ENCODE measurements at regions not wholly inside any gene's neighbourhood (a gene's known extent, or its start where the extent isn't known, plus 50 kb on each side); places are given as distances from the start of the nearest gene placed in this dataset.

DNA sequence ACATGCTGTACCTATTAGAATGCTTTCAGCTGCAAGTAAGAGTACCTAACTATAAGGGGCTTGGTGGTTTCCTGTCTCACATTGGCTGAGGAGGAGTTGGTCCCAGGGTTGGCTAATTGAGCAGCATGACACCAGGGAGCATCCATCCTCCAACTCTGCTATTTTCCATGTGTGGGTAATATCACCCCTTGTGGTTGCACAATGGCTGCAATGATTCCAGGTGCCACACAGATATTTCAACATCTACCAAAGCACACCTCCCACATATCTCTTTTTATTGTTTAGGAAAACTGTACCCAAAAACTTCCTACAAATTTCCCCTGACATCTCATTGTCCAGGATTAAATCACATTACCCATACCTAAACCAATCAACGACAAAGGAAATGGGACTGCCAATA, 118.0 kb upstream of the EEA1 start:
- Histone ChIP-seq H3K4me1 (ENCODE audit: insufficient read depth, low read length, severe bottlenecking) (no peaks in the 10 kb centered on the region), H3K4me2 (ENCODE audit: low read length) (no peak overlapping the region), H3K9ac (ENCODE audit: low read length) (no peak overlapping the region), H3K9me3 (ENCODE audit: low read length) (no peaks in the 10 kb centered on the region), H3K9me2 (ENCODE audit: low read depth, low read length) (no peaks in the 10 kb centered on the region), H3F3A (ENCODE audit: insufficient read depth, low read length) (no peaks in the 10 kb centered on the region), H2AFZ (ENCODE audit: low read length) (no peak overlapping the region), H3K79me2 (ENCODE audit: insufficient read depth, low read length) (no peaks in the 10 kb centered on the region), H3K36me3 (ENCODE audit: insufficient read depth, low read length) (no peaks in the 10 kb centered on the region), H3K4me3 (ENCODE audit: low read depth, low read length, poor library complexity, severe bottlenecking) (no peak overlapping the region), H3K27ac (ENCODE audit: low read depth, low read length, poor library complexity, severe bottlenecking) (no peak overlapping the region), H4K20me1 (ENCODE audit: insufficient read depth, low read length) (no peaks in the 10 kb centered on the region), H3K27me3 (ENCODE audit: insufficient read depth, low read length) (no peaks in the 10 kb centered on the region)
- TF ChIP-seq CTCF (IDR thresholded peaks at IDR 0.05; ENCODE audit: low read length) (no peak), EZH2 (IDR thresholded peaks at IDR 0.05; ENCODE audit: borderline replicate concordance, low read length) (no peak)

GRCh38 chr12:93048656-93049055, 119.6 kb upstream of the EEA1 start:
- H3K4me2 ChIP-seq (ENCODE audit: low read length) = no peak overlapping the region
- no peaks in the 10 kb centered on the region for H3K9me2 ChIP-seq (ENCODE audit: low read depth, low read length)
- no peak overlapping the region for H3K4me3 ChIP-seq (ENCODE audit: low read depth, low read length, poor library complexity, severe bottlenecking)

DNA sequence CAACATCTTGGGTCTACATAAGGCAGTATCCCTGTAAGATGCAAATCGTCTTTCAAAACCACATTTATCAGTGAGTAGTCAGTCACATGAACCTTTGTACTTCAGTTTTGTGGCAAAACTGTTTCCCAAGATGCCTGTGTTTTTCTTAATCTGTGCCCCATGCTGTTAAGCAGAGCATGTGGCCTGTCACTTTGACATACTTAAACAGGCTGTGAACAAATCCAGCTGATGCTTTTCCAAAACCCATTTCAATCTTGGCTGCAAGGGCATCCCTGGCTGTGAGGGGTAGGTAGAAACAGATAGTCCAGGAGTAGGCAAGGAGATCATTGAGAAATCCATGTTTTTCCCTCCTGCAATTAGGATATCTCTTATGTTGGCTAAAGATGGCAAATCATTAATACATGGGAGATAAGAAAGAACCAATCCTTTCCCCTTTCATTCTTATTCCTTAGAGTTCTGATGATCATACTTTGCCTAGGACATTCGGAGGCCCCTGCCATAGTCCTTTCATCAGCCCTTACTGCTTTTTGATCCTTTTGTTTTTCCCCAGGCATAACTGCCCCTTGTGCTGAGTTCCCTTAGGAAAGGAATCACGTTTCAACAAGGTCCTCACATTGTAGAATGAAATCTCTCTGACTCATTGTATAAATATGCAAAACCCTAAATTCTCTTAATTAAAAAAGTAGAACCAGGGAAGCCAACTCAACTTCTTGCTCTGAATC, 121.1 kb upstream of the EEA1 start:
- Histone ChIP-seq H2AFZ (ENCODE audit: low read length) (no peak overlapping the region), H3K27ac (ENCODE audit: low read depth, low read length, poor library complexity, severe bottlenecking) (no peak overlapping the region), H3K27me3 (ENCODE audit: insufficient read depth, low read length) (no peaks in the 10 kb centered on the region), H3K9me2 (ENCODE audit: low read depth, low read length) (no peaks in the 10 kb centered on the region), H3K9me3 (ENCODE audit: low read length) (no peaks in the 10 kb centered on the region), H3K4me2 (ENCODE audit: low read length) (no peak overlapping the region), H3K4me1 (ENCODE audit: insufficient read depth, low read length, severe bottlenecking) (no peaks in the 10 kb centered on the region), H3K79me2 (ENCODE audit: insufficient read depth, low read length) (no peaks in the 10 kb centered on the region), H3K36me3 (ENCODE audit: insufficient read depth, low read length) (no peaks in the 10 kb centered on the region), H4K20me1 (ENCODE audit: insufficient read depth, low read length) (no peaks in the 10 kb centered on the region), H3K4me3 (ENCODE audit: low read depth, low read length, poor library complexity, severe bottlenecking) (no peak overlapping the region), H3K9ac (ENCODE audit: low read length) (no peak overlapping the region), H3F3A (ENCODE audit: insufficient read depth, low read length) (no peaks in the 10 kb centered on the region)
- TF ChIP-seq CTCF (IDR thresholded peaks at IDR 0.05; ENCODE audit: low read length) (no peak), EZH2 (IDR thresholded peaks at IDR 0.05; ENCODE audit: borderline replicate concordance, low read length) (no peak)

More at GRCh38 chr12:93048656-93049055, 119.6 kb upstream of the EEA1 start:
- Histone ChIP-seq H2AFZ (ENCODE audit: low read length) (no peak overlapping the region), H3K27ac (ENCODE audit: low read depth, low read length, poor library complexity, severe bottlenecking) (no peak overlapping the region), H4K20me1 (ENCODE audit: insufficient read depth, low read length) (no peaks in the 10 kb centered on the region), H3F3A (ENCODE audit: insufficient read depth, low read length) (no peaks in the 10 kb centered on the region), H3K9me3 (ENCODE audit: low read length) (no peaks in the 10 kb centered on the region), H3K4me1 (ENCODE audit: insufficient read depth, low read length, severe bottlenecking) (no peaks in the 10 kb centered on the region), H3K27me3 (ENCODE audit: insufficient read depth, low read length) (no peaks in the 10 kb centered on the region), H3K79me2 (ENCODE audit: insufficient read depth, low read length) (no peaks in the 10 kb centered on the region), H3K9ac (ENCODE audit: low read length) (no peak overlapping the region), H3K36me3 (ENCODE audit: insufficient read depth, low read length) (no peaks in the 10 kb centered on the region)
- TF ChIP-seq CTCF (IDR thresholded peaks at IDR 0.05; ENCODE audit: low read length) = no peak
- no peak for TF ChIP-seq EZH2 (IDR thresholded peaks at IDR 0.05; ENCODE audit: borderline replicate concordance, low read length)
